ENCODE measurements at regions not wholly inside any gene's neighbourhood (a gene's known extent, or its start where the extent isn't known, plus 50 kb on each side); places are given as distances from the start of the nearest gene placed in this dataset.

DNA sequence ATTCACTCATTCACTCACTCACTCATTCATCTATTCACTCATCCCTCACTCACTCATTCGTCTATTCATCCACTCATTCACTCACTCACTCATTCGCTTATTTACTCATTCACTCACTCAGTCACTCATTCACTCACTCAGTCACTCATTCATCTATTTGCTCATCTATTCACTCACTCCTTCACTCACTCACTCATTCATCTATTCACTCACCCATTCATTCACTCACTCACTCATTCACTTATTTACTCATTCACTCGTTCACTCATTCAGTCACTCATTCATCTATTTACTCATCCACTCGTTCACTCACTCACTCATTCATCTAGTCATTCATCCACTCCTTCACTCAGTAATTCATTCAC is 128.2 kb downstream of the TTLL2 start:
- no peaks in the 10 kb centered on the region for H3K79me2 ChIP-seq (ENCODE audit: insufficient read depth, low read length)
- H2AFZ ChIP-seq (ENCODE audit: low read length): no peak overlapping the region
- H3K9me3 ChIP-seq (ENCODE audit: low read length): no peaks in the 10 kb centered on the region
- no peak overlapping the region for H3K9ac ChIP-seq (ENCODE audit: low read length)
- H3F3A ChIP-seq (ENCODE audit: insufficient read depth, low read length): no peaks in the 10 kb centered on the region
- no peak for TF ChIP-seq EZH2 (IDR thresholded peaks at IDR 0.05; ENCODE audit: borderline replicate concordance, low read length)
- TF ChIP-seq, protein P1, sequence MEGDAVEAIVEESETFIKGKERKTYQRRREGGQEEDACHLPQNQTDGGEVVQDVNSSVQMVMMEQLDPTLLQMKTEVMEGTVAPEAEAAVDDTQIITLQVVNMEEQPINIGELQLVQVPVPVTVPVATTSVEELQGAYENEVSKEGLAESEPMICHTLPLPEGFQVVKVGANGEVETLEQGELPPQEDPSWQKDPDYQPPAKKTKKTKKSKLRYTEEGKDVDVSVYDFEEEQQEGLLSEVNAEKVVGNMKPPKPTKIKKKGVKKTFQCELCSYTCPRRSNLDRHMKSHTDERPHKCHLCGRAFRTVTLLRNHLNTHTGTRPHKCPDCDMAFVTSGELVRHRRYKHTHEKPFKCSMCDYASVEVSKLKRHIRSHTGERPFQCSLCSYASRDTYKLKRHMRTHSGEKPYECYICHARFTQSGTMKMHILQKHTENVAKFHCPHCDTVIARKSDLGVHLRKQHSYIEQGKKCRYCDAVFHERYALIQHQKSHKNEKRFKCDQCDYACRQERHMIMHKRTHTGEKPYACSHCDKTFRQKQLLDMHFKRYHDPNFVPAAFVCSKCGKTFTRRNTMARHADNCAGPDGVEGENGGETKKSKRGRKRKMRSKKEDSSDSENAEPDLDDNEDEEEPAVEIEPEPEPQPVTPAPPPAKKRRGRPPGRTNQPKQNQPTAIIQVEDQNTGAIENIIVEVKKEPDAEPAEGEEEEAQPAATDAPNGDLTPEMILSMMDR (IDR thresholded peaks at IDR 0.05; ENCODE audit: low read length): no peak
- no peak overlapping the region for H3K4me3 ChIP-seq (ENCODE audit: low read depth, low read length, poor library complexity, severe bottlenecking)
- H3K4me1 ChIP-seq (ENCODE audit: insufficient read depth, low read length, severe bottlenecking): no peaks in the 10 kb centered on the region
- no peaks in the 10 kb centered on the region for H3K9me2 ChIP-seq (ENCODE audit: low read depth, low read length)
- peaks cover 2% of the 10 kb centered on the region; the same call in 1 of the 2 replicates for H3K27me3 ChIP-seq (ENCODE audit: insufficient read depth, low read length)
- H4K20me1 ChIP-seq (ENCODE audit: insufficient read depth, low read length): no peaks in the 10 kb centered on the region
- H3K36me3 ChIP-seq (ENCODE audit: insufficient read depth, low read length): no peaks in the 10 kb centered on the region
- H3K27ac ChIP-seq (ENCODE audit: low read depth, low read length, poor library complexity, severe bottlenecking): no peak overlapping the region
- H3K4me2 ChIP-seq (ENCODE audit: low read length): no peak overlapping the region

DNA sequence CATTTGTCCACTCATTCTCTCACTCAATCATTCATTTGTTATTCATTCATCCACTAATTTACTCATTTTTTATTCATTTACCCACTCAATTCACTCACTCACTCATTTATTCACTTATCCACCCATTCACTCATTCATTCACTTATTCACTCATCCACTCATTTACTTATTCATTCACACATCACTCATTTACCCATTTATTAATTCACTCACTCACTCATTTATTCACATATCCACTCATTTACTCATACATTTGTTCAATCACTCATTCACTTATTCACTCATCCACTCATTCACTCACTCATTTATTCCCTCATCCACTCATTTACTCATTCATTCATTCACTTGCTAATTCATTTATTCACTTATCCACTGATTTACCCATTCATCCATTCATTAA is 129.1 kb downstream of the TTLL2 start:
- no peaks in the 10 kb centered on the region for H3K36me3 ChIP-seq (ENCODE audit: insufficient read depth, low read length)
- H3K4me3 ChIP-seq (ENCODE audit: low read depth, low read length, poor library complexity, severe bottlenecking): no peak overlapping the region
- no peak overlapping the region for H3K27ac ChIP-seq (ENCODE audit: low read depth, low read length, poor library complexity, severe bottlenecking)
- H3K4me1 ChIP-seq (ENCODE audit: insufficient read depth, low read length, severe bottlenecking): no peaks in the 10 kb centered on the region
- no peak overlapping the region for H3K9ac ChIP-seq (ENCODE audit: low read length)
- no peaks in the 10 kb centered on the region for H4K20me1 ChIP-seq (ENCODE audit: insufficient read depth, low read length)
- no peaks in the 10 kb centered on the region for H3K9me3 ChIP-seq (ENCODE audit: low read length)
- no peak overlapping the region for H3K4me2 ChIP-seq (ENCODE audit: low read length)
- H3K79me2 ChIP-seq (ENCODE audit: insufficient read depth, low read length): no peaks in the 10 kb centered on the region
- TF ChIP-seq, protein P1 (IDR thresholded peaks at IDR 0.05; ENCODE audit: low read length): no peak
- no peak for TF ChIP-seq EZH2 (IDR thresholded peaks at IDR 0.05; ENCODE audit: borderline replicate concordance, low read length)
- H3F3A ChIP-seq (ENCODE audit: insufficient read depth, low read length): no peaks in the 10 kb centered on the region
- no peak overlapping the region for H2AFZ ChIP-seq (ENCODE audit: low read length)
- no peaks in the 10 kb centered on the region for H3K9me2 ChIP-seq (ENCODE audit: low read depth, low read length)
- peaks cover 4% of the 10 kb centered on the region; the same call in 1 of the 2 replicates for H3K27me3 ChIP-seq (ENCODE audit: insufficient read depth, low read length)

DNA sequence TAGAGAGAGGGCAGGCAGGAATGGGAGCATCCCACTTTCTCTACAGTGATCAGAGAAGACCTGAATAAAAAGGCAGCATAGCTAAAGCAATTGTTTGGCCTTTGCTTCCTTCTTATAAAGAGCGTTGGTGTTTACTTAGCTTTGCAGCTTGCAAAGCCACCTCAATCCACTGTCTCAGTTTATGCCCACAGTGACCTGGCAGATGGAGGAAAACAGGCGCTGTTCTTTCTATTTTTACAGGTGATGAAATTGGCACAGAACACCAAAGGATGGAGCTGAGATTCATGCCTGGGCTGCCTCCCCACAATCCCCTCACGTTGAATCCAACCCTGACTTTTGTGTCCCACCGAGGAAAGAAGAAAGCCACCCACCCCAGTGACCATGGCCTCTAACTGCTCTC is 130.5 kb downstream of the TTLL2 start:
- Histone ChIP-seq H3K27me3 (ENCODE audit: insufficient read depth, low read length) (peaks cover 4% of the 10 kb centered on the region; the same call in 1 of the 2 replicates), H3F3A (ENCODE audit: insufficient read depth, low read length) (no peaks in the 10 kb centered on the region), H3K79me2 (ENCODE audit: insufficient read depth, low read length) (no peaks in the 10 kb centered on the region), H3K9ac (ENCODE audit: low read length) (no peak overlapping the region), H3K4me3 (ENCODE audit: low read depth, low read length, poor library complexity, severe bottlenecking) (no peak overlapping the region), H3K4me2 (ENCODE audit: low read length) (no peak overlapping the region), H3K9me3 (ENCODE audit: low read length) (no peaks in the 10 kb centered on the region), H3K36me3 (ENCODE audit: insufficient read depth, low read length) (no peaks in the 10 kb centered on the region), H2AFZ (ENCODE audit: low read length) (no peak overlapping the region), H3K27ac (ENCODE audit: low read depth, low read length, poor library complexity, severe bottlenecking) (no peak overlapping the region), H4K20me1 (ENCODE audit: insufficient read depth, low read length) (no peaks in the 10 kb centered on the region), H3K4me1 (ENCODE audit: insufficient read depth, low read length, severe bottlenecking) (no peaks in the 10 kb centered on the region), H3K9me2 (ENCODE audit: low read depth, low read length) (no peaks in the 10 kb centered on the region)
- no peak for TF ChIP-seq EZH2 (IDR thresholded peaks at IDR 0.05; ENCODE audit: borderline replicate concordance, low read length)
- TF ChIP-seq, protein P1 (IDR thresholded peaks at IDR 0.05; ENCODE audit: low read length): no peak

Measured in OCI-LY1 (cell line).